Keratinocyte (primary cell): ENCODE measurements at regions not wholly inside any gene's neighbourhood (a gene's known extent, or its start where the extent isn't known, plus 50 kb on each side); places are given as distances from the start of the nearest gene placed in this dataset.

Source experiments
- DNase-seq: peaks from one replicate; pipeline ENCODE4 v3.0.0-alpha.2; 2011; ENCODE audit warnings: low read depth, missing footprints, low spot score
- FAIRE-seq: peaks from 2 replicates; lab custom pipeline; 2011; peaks lifted over from hg19 to GRCh38; lab: Jason Lieb, UNC
- H2AFZ ChIP-seq: 2 replicates; pipeline ENCODE4 v1.6.0; 2012; ENCODE audit warnings: low read length, control low read depth, inconsistent platforms; ENCODE audit not compliant: control insufficient read depth
- H3K27ac ChIP-seq: 2 replicates; pipeline ENCODE4 v1.5.1; 2011; ENCODE audit warnings: low read length; ENCODE audit not compliant: control insufficient read depth, insufficient read depth
- H3K27me3 ChIP-seq: 3 replicates; pipeline ENCODE4 v1.6.0; 2011; ENCODE audit warnings: low read length; ENCODE audit not compliant: control insufficient read depth, insufficient read depth; ENCODE audit errors: extremely low read depth
- H3K36me3 ChIP-seq, 2 experiments: 2 replicates in 1 of 2; 3 replicates in 1 of 2; pipeline ENCODE4 v1.5.1; 2011; ENCODE audit warnings: low read length in 2 of 2, mild to moderate bottlenecking in 1 of 2; ENCODE audit not compliant: control insufficient read depth in 2 of 2, insufficient read depth in 2 of 2; ENCODE audit errors: extremely low read depth in 1 of 2
- H3K4me1 ChIP-seq: 3 replicates; pipeline ENCODE4 v1.5.1; 2011; ENCODE audit warnings: low read length; ENCODE audit not compliant: control insufficient read depth, insufficient read depth; ENCODE audit errors: extremely low read depth
- H3K4me2 ChIP-seq: 3 replicates; pipeline ENCODE4 v1.6.0; 2011; ENCODE audit warnings: low read depth, low read length; ENCODE audit not compliant: control insufficient read depth, insufficient read depth; ENCODE audit errors: extremely low read depth
- H3K4me3 ChIP-seq, 3 experiments: fragments of 200-600 bp in 1 of 3; sonication (generic) in 1 of 3; 2 replicates in 2 of 3; 3 replicates in 1 of 3; pipeline ENCODE4 v1.5.1; 2011 to 2016; ENCODE audit warnings: low read length in 3 of 3, mild to moderate bottlenecking in 3 of 3, control low read depth in 2 of 3, inconsistent platforms in 1 of 3, low read depth in 1 of 3, mixed read lengths in 1 of 3, mixed run types in 1 of 3, moderate library complexity in 1 of 3; ENCODE audit not compliant: control insufficient read depth in 2 of 3, insufficient read depth in 2 of 3; ENCODE audit errors: extremely low read depth in 1 of 3
- H3K79me2 ChIP-seq: 2 replicates; pipeline ENCODE4 v1.6.0; 2012; ENCODE audit warnings: low read length; ENCODE audit not compliant: control insufficient read depth, insufficient read depth
- H3K9ac ChIP-seq: 3 replicates; pipeline ENCODE4 v1.6.0; 2011; ENCODE audit warnings: low read length; ENCODE audit not compliant: control insufficient read depth, insufficient read depth; ENCODE audit errors: extremely low read depth
- H3K9me1 ChIP-seq: 3 replicates; pipeline ENCODE4 v1.6.0; 2011; ENCODE audit warnings: low read length; ENCODE audit not compliant: control insufficient read depth, insufficient read depth; ENCODE audit errors: extremely low read depth
- H3K9me3 ChIP-seq: 2 replicates; pipeline ENCODE4 v1.5.1; 2012; ENCODE audit warnings: low read depth, low read length; ENCODE audit not compliant: control insufficient read depth
- H4K20me1 ChIP-seq: 3 replicates; pipeline ENCODE4 v1.6.0; 2011; ENCODE audit warnings: low read length; ENCODE audit not compliant: control insufficient read depth, insufficient read depth; ENCODE audit errors: extremely low read depth
- CTCF ChIP-seq, 3 experiments: IDR thresholded peaks in 1 of 3; conservative IDR thresholded peaks in 1 of 3; optimal IDR thresholded peaks in 1 of 3; 2 replicates in 2 of 3; 3 replicates in 1 of 3; pipeline versions ENCODE3 to v1.5.1; 2011; ENCODE audit warnings: low read length in 3 of 3, mild to moderate bottlenecking in 3 of 3, moderate library complexity in 2 of 3, control low read depth in 1 of 3, inconsistent platforms in 1 of 3; ENCODE audit not compliant: insufficient read depth in 2 of 3; ENCODE audit errors: extremely low read depth in 1 of 3
- EZH2 ChIP-seq: IDR thresholded peaks from one replicate; pipeline ENCODE4 v1.6.1; 2012; ENCODE audit warnings: inconsistent platforms, mild to moderate bottlenecking, low read length, moderate library complexity
- dilution Hi-C: fragments of 300-500 bp; cut with MboI; formaldehyde crosslinking; loops from one replicate; pipeline ENCODE4 v1.7.0; 2020; ENCODE audit warnings: low sequenced_read_pairs; ENCODE audit not compliant: extremely low pct_ligation_motif_present

GRCh38 chr3:117141812-117142211 is 432.2 kb downstream of the TUSC7 start:
- Histone ChIP-seq H3K9me1 (no peaks in the 10 kb centered on the region), H3K4me1 (no peaks in the 10 kb centered on the region), H3K9ac (no peak overlapping the region), H3K27ac (no peak overlapping the region), H3K79me2 (no peaks in the 10 kb centered on the region), H3K27me3 (no peaks in the 10 kb centered on the region), H3K9me3 (no peaks in the 10 kb centered on the region), H3K36me3 (no peaks in the 10 kb centered on the region), H3K4me2 (no peak overlapping the region), H4K20me1 (no peaks in the 10 kb centered on the region), H3K4me3 (no peak overlapping the region), H2AFZ (no peak overlapping the region)
- FAIRE-seq (no peak), DNase-seq (no peak)
- dilution Hi-C loops, result no loop called here
- TF ChIP-seq EZH2 (no peak), CTCF (optimal IDR thresholded peaks at IDR 0.05 in 1 of 3, IDR thresholded peaks at IDR 0.05 in 1 of 3, conservative IDR thresholded peaks at IDR 0.05 in 1 of 3; ENCODE audit: extremely low read depth in 1 of 3, insufficient read depth in 2 of 3, low read length in 3 of 3) (no peak)

- Histone ChIP-seq H3K27ac (no peak overlapping the region), H3K4me3 (no peak overlapping the region), H3K4me2 (no peak overlapping the region), H3K36me3 (no peaks in the 10 kb centered on the region), H3K27me3 (no peaks in the 10 kb centered on the region), H3K9me1 (no peaks in the 10 kb centered on the region), H4K20me1 (no peaks in the 10 kb centered on the region), H3K4me1 (no peaks in the 10 kb centered on the region), H2AFZ (no peak overlapping the region), H3K9me3 (no peaks in the 10 kb centered on the region), H3K79me2 (no peaks in the 10 kb centered on the region), H3K9ac (no peak overlapping the region)
- FAIRE-seq (no peak), DNase-seq (no peak)
- TF ChIP-seq EZH2 (no peak), CTCF (optimal IDR thresholded peaks at IDR 0.05 in 1 of 3, IDR thresholded peaks at IDR 0.05 in 1 of 3, conservative IDR thresholded peaks at IDR 0.05 in 1 of 3; ENCODE audit: extremely low read depth in 1 of 3, insufficient read depth in 2 of 3, low read length in 3 of 3) (no peak)
- dilution Hi-C loops, result no loop called here
Measured at GRCh38 chr3:117144853-117145252, 435.3 kb downstream of the TUSC7 start.
